ENCODE measurements at regions not wholly inside any gene's neighbourhood (a gene's known extent, or its start where the extent isn't known, plus 50 kb on each side); places are given as distances from the start of the nearest gene placed in this dataset.

DNA sequence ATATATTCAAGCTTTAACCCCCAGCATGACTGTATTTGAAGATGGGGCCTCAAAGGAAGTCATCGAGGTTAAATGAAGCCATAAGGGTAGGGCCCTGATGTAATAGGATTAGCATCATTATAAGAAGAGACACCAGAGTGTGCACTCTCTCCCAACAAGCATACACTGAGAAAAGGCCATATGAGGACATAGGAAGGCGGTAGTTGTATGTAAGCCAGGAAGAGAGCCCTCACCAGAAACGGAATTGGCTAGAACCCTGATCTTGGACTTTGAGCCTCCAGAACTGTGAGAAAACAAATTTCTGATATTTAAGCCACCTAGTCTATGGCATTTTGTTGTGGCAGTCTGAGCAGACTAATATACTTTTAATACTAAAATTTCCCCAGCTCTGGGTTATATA is 150.1 kb upstream of the STXBP5 start:
- Histone ChIP-seq H3K4me3 (no peak overlapping the region), H3K4me2 (no peak overlapping the region), H3K27me3 (no peaks in the 10 kb centered on the region), H3K36me3 (replicated peaks; ENCODE audit: insufficient read depth, low read depth) (no peaks in the 10 kb centered on the region), H3K4me1 (ENCODE audit: insufficient read depth) (no peaks in the 10 kb centered on the region), H2AFZ (no peak overlapping the region), H3K9me2 (replicated peaks; ENCODE audit: insufficient read depth) (no peaks in the 10 kb centered on the region), H4K20me1 (ENCODE audit: insufficient read depth, poor library complexity, severe bottlenecking) (no peaks in the 10 kb centered on the region), H3K79me2 (no peaks in the 10 kb centered on the region), H3K9me3 (ENCODE audit: low read depth) (no peaks in the 10 kb centered on the region), H3K27ac (no peak overlapping the region)
- DNase-seq (ENCODE audit: low spot score): no peak
- 97% methylated on average over 3 of the region's 3 CpGs for WGBS (ENCODE audit: low lambda C conversion rate, missing lambda C conversion rate)
- TF ChIP-seq, protein P1, sequence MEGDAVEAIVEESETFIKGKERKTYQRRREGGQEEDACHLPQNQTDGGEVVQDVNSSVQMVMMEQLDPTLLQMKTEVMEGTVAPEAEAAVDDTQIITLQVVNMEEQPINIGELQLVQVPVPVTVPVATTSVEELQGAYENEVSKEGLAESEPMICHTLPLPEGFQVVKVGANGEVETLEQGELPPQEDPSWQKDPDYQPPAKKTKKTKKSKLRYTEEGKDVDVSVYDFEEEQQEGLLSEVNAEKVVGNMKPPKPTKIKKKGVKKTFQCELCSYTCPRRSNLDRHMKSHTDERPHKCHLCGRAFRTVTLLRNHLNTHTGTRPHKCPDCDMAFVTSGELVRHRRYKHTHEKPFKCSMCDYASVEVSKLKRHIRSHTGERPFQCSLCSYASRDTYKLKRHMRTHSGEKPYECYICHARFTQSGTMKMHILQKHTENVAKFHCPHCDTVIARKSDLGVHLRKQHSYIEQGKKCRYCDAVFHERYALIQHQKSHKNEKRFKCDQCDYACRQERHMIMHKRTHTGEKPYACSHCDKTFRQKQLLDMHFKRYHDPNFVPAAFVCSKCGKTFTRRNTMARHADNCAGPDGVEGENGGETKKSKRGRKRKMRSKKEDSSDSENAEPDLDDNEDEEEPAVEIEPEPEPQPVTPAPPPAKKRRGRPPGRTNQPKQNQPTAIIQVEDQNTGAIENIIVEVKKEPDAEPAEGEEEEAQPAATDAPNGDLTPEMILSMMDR (IDR thresholded peaks at IDR 0.05; ENCODE audit: poor library complexity): no peak
- TF ChIP-seq EZH2 (IDR thresholded peaks at IDR 0.05; ENCODE audit: borderline replicate concordance): no peak
- no peak for TF ChIP-seq EZH2phosphoT487 (IDR thresholded peaks at IDR 0.05; ENCODE audit: low read depth, severe bottlenecking, unreplicated experiment)

DNA sequence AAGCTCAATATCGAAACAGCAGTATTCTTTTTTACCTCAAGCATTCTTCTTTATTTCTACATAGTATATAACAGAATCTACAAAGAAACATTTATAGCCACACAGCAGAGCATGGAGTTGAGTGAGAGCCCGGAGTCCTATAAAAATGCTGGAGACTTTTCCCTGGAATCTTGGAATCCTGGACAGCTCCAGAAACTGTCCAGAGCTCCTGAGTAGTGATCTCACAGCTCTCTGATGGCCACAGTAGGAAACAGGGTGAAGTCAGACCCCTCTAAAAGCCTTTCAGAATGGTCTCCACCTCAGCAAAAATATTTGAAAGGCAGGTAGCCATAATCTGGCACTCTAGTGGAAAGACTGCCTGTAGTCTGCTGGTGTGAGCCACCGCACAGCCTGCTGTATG is 149.3 kb upstream of the STXBP5 start:
- WGBS (ENCODE audit: low lambda C conversion rate, missing lambda C conversion rate): 83% methylated on average over 3 of the region's 3 CpGs
- H3K9me2 ChIP-seq (replicated peaks; ENCODE audit: insufficient read depth): no peaks in the 10 kb centered on the region
- H3K36me3 ChIP-seq (replicated peaks; ENCODE audit: insufficient read depth, low read depth): no peaks in the 10 kb centered on the region
- no peak overlapping the region for H3K4me2 ChIP-seq
- no peaks in the 10 kb centered on the region for H4K20me1 ChIP-seq (ENCODE audit: insufficient read depth, poor library complexity, severe bottlenecking)
- H2AFZ ChIP-seq: no peak overlapping the region
- H3K4me3 ChIP-seq: no peak overlapping the region
- no peak for DNase-seq (ENCODE audit: low spot score)
- no peaks in the 10 kb centered on the region for H3K9me3 ChIP-seq (ENCODE audit: low read depth)
- no peaks in the 10 kb centered on the region for H3K4me1 ChIP-seq (ENCODE audit: insufficient read depth)
- H3K79me2 ChIP-seq: no peaks in the 10 kb centered on the region
- no peak overlapping the region for H3K27ac ChIP-seq
- no peaks in the 10 kb centered on the region for H3K27me3 ChIP-seq
- TF ChIP-seq EZH2 (IDR thresholded peaks at IDR 0.05; ENCODE audit: borderline replicate concordance) (no peak), EZH2phosphoT487 (IDR thresholded peaks at IDR 0.05; ENCODE audit: low read depth, severe bottlenecking, unreplicated experiment) (no peak)
- TF ChIP-seq, protein P1 (IDR thresholded peaks at IDR 0.05; ENCODE audit: poor library complexity): no peak

DNA sequence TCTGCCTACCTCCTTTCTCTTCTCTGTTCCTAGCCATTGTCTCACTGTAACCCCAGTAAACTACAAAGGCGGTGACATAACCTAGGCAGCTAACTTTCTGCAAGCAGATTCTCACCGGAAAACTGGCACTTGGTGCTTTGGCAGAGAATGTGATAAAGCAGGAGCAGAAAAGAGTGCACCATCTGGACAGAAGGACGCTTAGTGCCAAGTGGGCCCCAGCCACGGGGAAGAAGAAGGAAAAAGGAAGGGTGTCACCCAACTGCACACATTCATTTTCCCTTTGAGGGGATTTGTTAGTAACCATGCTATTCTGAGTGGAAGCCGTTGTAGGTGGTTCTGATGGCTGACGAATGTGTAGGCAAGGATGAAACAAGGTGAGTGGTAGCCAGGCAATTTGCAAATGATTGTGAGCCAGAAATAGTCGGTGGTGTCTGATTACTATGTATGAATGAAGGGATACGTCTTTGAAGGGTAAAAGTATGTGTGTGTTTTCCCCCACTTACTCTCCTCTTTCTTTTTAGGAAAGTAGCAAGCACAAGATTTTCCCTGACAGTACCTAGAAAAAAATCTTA is 148.3 kb upstream of the STXBP5 start:
- no peak overlapping the region for H3K4me2 ChIP-seq
- H3K27ac ChIP-seq: no peak overlapping the region
- WGBS (ENCODE audit: low lambda C conversion rate, missing lambda C conversion rate): 73% methylated on average over 8 of the region's 8 CpGs
- H4K20me1 ChIP-seq (ENCODE audit: insufficient read depth, poor library complexity, severe bottlenecking): no peaks in the 10 kb centered on the region
- no peaks in the 10 kb centered on the region for H3K27me3 ChIP-seq
- TF ChIP-seq, protein P1 (IDR thresholded peaks at IDR 0.05; ENCODE audit: poor library complexity): no peak
- TF ChIP-seq EZH2 (IDR thresholded peaks at IDR 0.05; ENCODE audit: borderline replicate concordance) (no peak), EZH2phosphoT487 (IDR thresholded peaks at IDR 0.05; ENCODE audit: low read depth, severe bottlenecking, unreplicated experiment) (no peak)
- no peaks in the 10 kb centered on the region for H3K9me2 ChIP-seq (replicated peaks; ENCODE audit: insufficient read depth)
- no peaks in the 10 kb centered on the region for H3K4me1 ChIP-seq (ENCODE audit: insufficient read depth)
- no peak overlapping the region for H3K4me3 ChIP-seq
- no peak for DNase-seq (ENCODE audit: low spot score)
- no peaks in the 10 kb centered on the region for H3K9me3 ChIP-seq (ENCODE audit: low read depth)
- H3K36me3 ChIP-seq (replicated peaks; ENCODE audit: insufficient read depth, low read depth): no peaks in the 10 kb centered on the region
- H2AFZ ChIP-seq: no peak overlapping the region
- H3K79me2 ChIP-seq: no peaks in the 10 kb centered on the region

DNA sequence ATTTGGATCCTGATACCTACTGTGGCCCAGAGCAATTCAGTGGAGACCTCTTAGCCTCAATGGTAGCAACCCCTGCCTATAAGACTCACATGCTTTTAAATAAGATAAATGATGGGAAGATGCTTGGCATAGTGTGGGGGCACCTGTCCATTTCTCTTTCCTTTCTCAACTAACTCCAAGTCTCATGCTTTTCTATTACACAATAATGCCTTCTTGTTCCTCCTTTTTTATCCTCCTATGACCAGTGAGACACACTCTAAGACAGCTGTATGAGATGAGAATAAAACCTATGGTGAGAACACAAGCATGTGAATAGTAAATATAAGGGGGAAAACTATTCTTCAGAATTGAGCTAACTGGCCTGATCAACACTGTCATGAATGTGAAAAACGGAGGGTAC is 147.0 kb upstream of the STXBP5 start:
- TF ChIP-seq EZH2phosphoT487 (IDR thresholded peaks at IDR 0.05; ENCODE audit: low read depth, severe bottlenecking, unreplicated experiment): no peak
- TF ChIP-seq EZH2 (IDR thresholded peaks at IDR 0.05; ENCODE audit: borderline replicate concordance): no peak
- TF ChIP-seq, protein P1 (IDR thresholded peaks at IDR 0.05; ENCODE audit: poor library complexity): no peak
- Histone ChIP-seq H3K9me3 (ENCODE audit: low read depth) (no peaks in the 10 kb centered on the region), H4K20me1 (ENCODE audit: insufficient read depth, poor library complexity, severe bottlenecking) (no peaks in the 10 kb centered on the region), H3K27me3 (no peaks in the 10 kb centered on the region), H3K4me3 (no peak overlapping the region), H3K27ac (no peak overlapping the region), H3K79me2 (no peaks in the 10 kb centered on the region), H2AFZ (no peak overlapping the region), H3K9me2 (replicated peaks; ENCODE audit: insufficient read depth) (no peaks in the 10 kb centered on the region), H3K4me1 (ENCODE audit: insufficient read depth) (no peaks in the 10 kb centered on the region), H3K36me3 (replicated peaks; ENCODE audit: insufficient read depth, low read depth) (no peaks in the 10 kb centered on the region), H3K4me2 (no peak overlapping the region)
- DNase-seq (ENCODE audit: low spot score): no peak
- 74% methylated on average over 1 of the region's 1 CpG for WGBS (ENCODE audit: low lambda C conversion rate, missing lambda C conversion rate)

All from hepatocyte (in vitro differentiated cells).